Smooth muscle cell (in vitro differentiated cells): ENCODE measurements at regions not wholly inside any gene's neighbourhood (a gene's known extent, or its start where the extent isn't known, plus 50 kb on each side); places are given as distances from the start of the nearest gene placed in this dataset.

Experiments used
- DNase-seq: peaks from one replicate; lab custom pipeline; 2025; ENCODE audit not compliant: unreplicated experiment; lab: John Stamatoyannopoulos, UW
- H2AFZ ChIP-seq: fragments of 200-600 bp; sonication (generic); 2 replicates; pipeline ENCODE4 v1.6.0; 2016; ENCODE audit warnings: antibody characterized with exemption, low read depth, mild to moderate bottlenecking
- H3F3A ChIP-seq: fragments of 200-600 bp; sonication (generic); 2 replicates; pipeline ENCODE4 v1.6.0; 2017; ENCODE audit warnings: antibody characterized with exemption, low read depth
- H3K27ac ChIP-seq: fragments of 200-600 bp; sonication (generic); 2 replicates; pipeline ENCODE4 v1.5.1; 2016; ENCODE audit warnings: low read depth, mild to moderate bottlenecking
- H3K27me3 ChIP-seq: fragments of 200-600 bp; sonication (generic); 2 replicates; pipeline ENCODE4 v1.6.1; 2016; ENCODE audit warnings: low read depth, mild to moderate bottlenecking
- H3K36me3 ChIP-seq: fragments of 200-600 bp; sonication (generic); 2 replicates; pipeline ENCODE4 v1.5.1; 2016; ENCODE audit warnings: low read depth
- H3K4me1 ChIP-seq: fragments of 200-600 bp; sonication (generic); 2 replicates; pipeline ENCODE4 v1.5.1; 2016; ENCODE audit warnings: low read depth
- H3K4me2 ChIP-seq: fragments of 200-600 bp; sonication (generic); 2 replicates; pipeline ENCODE4 v1.6.0; 2016; ENCODE audit warnings: mild to moderate bottlenecking
- H3K4me3 ChIP-seq: fragments of 200-600 bp; sonication (generic); 2 replicates; pipeline ENCODE4 v1.5.1; 2016; ENCODE audit warnings: mild to moderate bottlenecking
- H3K79me2 ChIP-seq: fragments of 200-600 bp; sonication (generic); 2 replicates; pipeline ENCODE4 v1.6.0; 2016; ENCODE audit warnings: low read depth, mild to moderate bottlenecking
- H3K9ac ChIP-seq: fragments of 200-600 bp; sonication (generic); 2 replicates; pipeline ENCODE4 v1.6.0; 2016; ENCODE audit warnings: low read depth
- H3K9me3 ChIP-seq: fragments of 200-600 bp; sonication (generic); replicated peaks from 2 replicates; pipeline ENCODE4 v1.5.1; 2016; ENCODE audit warnings: low read depth
- H4K20me1 ChIP-seq: fragments of 200-600 bp; sonication (generic); 2 replicates; pipeline ENCODE4 v1.6.0; 2016; ENCODE audit warnings: low read depth
- WGBS: methylation state at CpG from one replicate; pipeline ENCODE4 v1.1.7; 2016; ENCODE audit warnings: low lambda C conversion rate; 5-methylcytosine and 5-hydroxymethylcytosine counted together
- TF ChIP-seq, protein P1 (sequence below): fragments of 200-600 bp; sonication (generic); IDR thresholded peaks from 2 replicates; pipeline ENCODE4 v1.5.1; 2017; ENCODE audit warnings: borderline replicate concordance, mild to moderate bottlenecking, antibody characterized with exemption; ENCODE audit not compliant: insufficient read depth, poor library complexity, severe bottlenecking

DNA sequence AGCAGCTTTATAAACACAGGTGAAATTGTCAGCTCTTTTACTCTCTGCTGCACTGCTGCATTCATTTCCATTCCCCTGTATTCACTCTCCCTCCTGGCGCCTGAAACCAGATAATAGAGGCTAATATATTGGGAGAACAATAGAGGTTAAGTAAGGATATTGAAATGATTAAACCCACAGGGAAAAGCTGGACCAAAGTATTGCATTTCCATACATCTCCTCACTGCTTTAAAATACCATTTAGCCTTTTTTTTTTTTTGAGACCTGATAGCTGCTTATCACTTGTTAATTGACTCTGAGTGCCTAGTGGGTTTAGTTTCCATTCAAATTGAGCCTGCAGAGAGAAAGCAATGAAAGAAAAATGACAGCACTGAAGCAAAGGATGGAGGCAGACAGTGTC, 540.5 kb upstream of the IMPG1 start:
- H3K9ac ChIP-seq = no peak overlapping the region
- H3K4me1 ChIP-seq = no peaks in the 10 kb centered on the region
- no peaks in the 10 kb centered on the region for H3K79me2 ChIP-seq
- no peaks in the 10 kb centered on the region for H4K20me1 ChIP-seq
- DNase-seq = no peak
- TF ChIP-seq, protein P1, sequence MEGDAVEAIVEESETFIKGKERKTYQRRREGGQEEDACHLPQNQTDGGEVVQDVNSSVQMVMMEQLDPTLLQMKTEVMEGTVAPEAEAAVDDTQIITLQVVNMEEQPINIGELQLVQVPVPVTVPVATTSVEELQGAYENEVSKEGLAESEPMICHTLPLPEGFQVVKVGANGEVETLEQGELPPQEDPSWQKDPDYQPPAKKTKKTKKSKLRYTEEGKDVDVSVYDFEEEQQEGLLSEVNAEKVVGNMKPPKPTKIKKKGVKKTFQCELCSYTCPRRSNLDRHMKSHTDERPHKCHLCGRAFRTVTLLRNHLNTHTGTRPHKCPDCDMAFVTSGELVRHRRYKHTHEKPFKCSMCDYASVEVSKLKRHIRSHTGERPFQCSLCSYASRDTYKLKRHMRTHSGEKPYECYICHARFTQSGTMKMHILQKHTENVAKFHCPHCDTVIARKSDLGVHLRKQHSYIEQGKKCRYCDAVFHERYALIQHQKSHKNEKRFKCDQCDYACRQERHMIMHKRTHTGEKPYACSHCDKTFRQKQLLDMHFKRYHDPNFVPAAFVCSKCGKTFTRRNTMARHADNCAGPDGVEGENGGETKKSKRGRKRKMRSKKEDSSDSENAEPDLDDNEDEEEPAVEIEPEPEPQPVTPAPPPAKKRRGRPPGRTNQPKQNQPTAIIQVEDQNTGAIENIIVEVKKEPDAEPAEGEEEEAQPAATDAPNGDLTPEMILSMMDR = no peak
- H3K4me2 ChIP-seq = no peak overlapping the region
- WGBS = 45% methylated on average over 1 of the region's 1 CpG
- no peaks in the 10 kb centered on the region for H3F3A ChIP-seq
- H2AFZ ChIP-seq = no peak overlapping the region
- H3K27ac ChIP-seq = no peak overlapping the region
- H3K9me3 ChIP-seq = no peaks in the 10 kb centered on the region
- H3K4me3 ChIP-seq = no peak overlapping the region
- no peaks in the 10 kb centered on the region for H3K36me3 ChIP-seq
- H3K27me3 ChIP-seq = no peaks in the 10 kb centered on the region

GRCh38 chr6:76609160-76609559, 536.7 kb upstream of the IMPG1 start:
- H2AFZ ChIP-seq = no peak overlapping the region
- no peaks in the 10 kb centered on the region for H4K20me1 ChIP-seq
- TF ChIP-seq, protein P1 = no peak
- no peak overlapping the region for H3K4me3 ChIP-seq
- 90% methylated on average over 4 of the region's 4 CpGs for WGBS
- no peaks in the 10 kb centered on the region for H3F3A ChIP-seq
- H3K27me3 ChIP-seq = no peaks in the 10 kb centered on the region
- H3K4me2 ChIP-seq = no peak overlapping the region
- no peaks in the 10 kb centered on the region for H3K4me1 ChIP-seq
- H3K9me3 ChIP-seq = no peaks in the 10 kb centered on the region
- H3K9ac ChIP-seq = no peak overlapping the region
- H3K27ac ChIP-seq = no peak overlapping the region
- H3K79me2 ChIP-seq = no peaks in the 10 kb centered on the region
- no peaks in the 10 kb centered on the region for H3K36me3 ChIP-seq
- DNase-seq = no peak

GRCh38 chr6:76594109-76594508, 521.6 kb upstream of the IMPG1 start:
- 98% methylated on average over 3 of the region's 3 CpGs for WGBS
- no peaks in the 10 kb centered on the region for H3K4me1 ChIP-seq
- no peak overlapping the region for H3K4me2 ChIP-seq
- no peak overlapping the region for H3K27ac ChIP-seq
- no peaks in the 10 kb centered on the region for H4K20me1 ChIP-seq
- TF ChIP-seq, protein P1 = no peak
- DNase-seq = no peak
- no peaks in the 10 kb centered on the region for H3F3A ChIP-seq
- no peaks in the 10 kb centered on the region for H3K27me3 ChIP-seq
- H3K9me3 ChIP-seq = no peaks in the 10 kb centered on the region
- H3K79me2 ChIP-seq = no peaks in the 10 kb centered on the region
- H3K4me3 ChIP-seq = no peak overlapping the region
- H3K36me3 ChIP-seq = no peaks in the 10 kb centered on the region
- H3K9ac ChIP-seq = no peak overlapping the region
- no peak overlapping the region for H2AFZ ChIP-seq

GRCh38 chr6:76593668-76594067, 521.2 kb upstream of the IMPG1 start:
- WGBS = 98% methylated on average over 3 of the region's 3 CpGs
- Histone ChIP-seq H3K79me2 (no peaks in the 10 kb centered on the region), H3K36me3 (no peaks in the 10 kb centered on the region), H3K9ac (no peak overlapping the region), H3K4me2 (no peak overlapping the region), H3K9me3 (no peaks in the 10 kb centered on the region), H3K27me3 (no peaks in the 10 kb centered on the region), H3K4me3 (no peak overlapping the region), H4K20me1 (no peaks in the 10 kb centered on the region), H3F3A (no peaks in the 10 kb centered on the region), H3K4me1 (no peaks in the 10 kb centered on the region), H3K27ac (no peak overlapping the region), H2AFZ (no peak overlapping the region)
- no peak for DNase-seq
- TF ChIP-seq, protein P1 = no peak
